NCI-H82 treated with DMSO at 0.1 percent for 48 hours (cell line): ENCODE measurements at regions not wholly inside any gene's neighbourhood (a gene's known extent, or its start where the extent isn't known, plus 50 kb on each side); places are given as distances from the start of the nearest gene placed in this dataset.
"Not testable (repeated sequence)": the region's sequence is repeated elsewhere in the genome, so short reads cannot be mapped to it uniquely, and the experiment has no call there.

Experiments
- DNase-seq: peaks from one replicate; lab custom pipeline; 2025; ENCODE audit not compliant: unreplicated experiment; lab: John Stamatoyannopoulos, UW

DNA sequence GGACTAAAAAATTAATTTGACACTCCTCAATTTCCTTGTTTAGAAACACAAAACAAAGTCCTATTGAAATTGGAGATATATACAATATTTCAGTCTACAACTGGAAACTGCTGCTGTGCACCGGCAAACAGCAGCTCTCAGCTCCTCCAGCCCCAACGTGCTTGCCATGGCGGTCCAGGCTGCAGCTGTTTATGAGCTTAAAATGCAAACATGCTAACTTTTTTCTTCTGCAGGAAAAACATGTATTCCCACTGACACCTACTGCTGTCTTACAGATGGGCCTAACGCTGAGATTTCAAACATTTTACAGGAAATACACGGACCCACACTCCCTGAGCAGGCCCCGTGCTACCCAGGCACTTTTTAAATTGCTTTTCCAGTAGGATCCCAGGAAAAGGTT, 195.5 kb downstream of the BCL11A start:
- DNase-seq: no peak

- DNase-seq: no peak
Measured at GRCh38 chr2:60356346-60356745, 197.1 kb downstream of the BCL11A start.

DNA sequence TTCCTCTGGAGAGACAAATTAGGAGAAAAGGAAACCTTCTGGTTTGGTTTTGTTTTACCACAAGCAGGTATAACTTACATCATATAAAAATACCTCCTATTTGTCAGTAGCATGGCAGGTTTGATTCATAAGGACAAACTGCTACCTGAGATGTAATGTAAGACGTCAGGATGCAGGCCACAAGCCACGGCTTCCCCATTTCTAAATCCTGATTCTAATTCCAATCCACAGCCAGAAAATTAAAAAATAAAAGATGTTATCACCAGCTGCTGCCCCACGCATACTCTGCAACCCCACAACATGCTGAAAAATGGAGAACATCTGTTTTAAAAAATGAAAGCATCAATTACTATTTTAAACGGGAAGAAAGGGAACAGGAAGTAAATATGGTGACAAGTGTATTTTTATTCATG, 197.6 kb downstream of the BCL11A start:
- no peak for DNase-seq

DNA sequence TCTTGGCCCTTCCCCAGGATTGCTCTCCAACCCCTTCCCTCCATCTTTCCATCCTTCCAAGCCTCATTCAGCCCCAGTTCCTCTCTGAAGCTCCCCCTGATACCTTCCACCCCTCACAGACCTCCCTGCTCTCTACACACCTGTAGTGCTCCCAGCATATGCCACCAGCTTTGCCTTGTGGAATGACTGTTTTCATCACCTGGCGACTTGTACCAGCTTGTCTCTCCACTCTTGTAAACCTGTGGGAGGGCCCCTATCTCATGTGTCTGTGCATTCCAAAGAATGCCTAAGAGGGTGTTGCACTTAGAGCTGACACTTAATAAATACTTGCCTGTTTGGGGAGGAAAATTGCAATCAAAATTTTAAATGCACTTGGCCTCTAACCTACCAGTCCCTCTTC, 198.7 kb downstream of the BCL11A start:
- DNase-seq: no peak

- DNase-seq: no peak
Measured at GRCh38 chr2:60353863-60354262, 199.6 kb downstream of the BCL11A start.

- DNase-seq: no peak
Measured at GRCh38 chr2:60353406-60353800, 200.1 kb downstream of the BCL11A start.

DNA sequence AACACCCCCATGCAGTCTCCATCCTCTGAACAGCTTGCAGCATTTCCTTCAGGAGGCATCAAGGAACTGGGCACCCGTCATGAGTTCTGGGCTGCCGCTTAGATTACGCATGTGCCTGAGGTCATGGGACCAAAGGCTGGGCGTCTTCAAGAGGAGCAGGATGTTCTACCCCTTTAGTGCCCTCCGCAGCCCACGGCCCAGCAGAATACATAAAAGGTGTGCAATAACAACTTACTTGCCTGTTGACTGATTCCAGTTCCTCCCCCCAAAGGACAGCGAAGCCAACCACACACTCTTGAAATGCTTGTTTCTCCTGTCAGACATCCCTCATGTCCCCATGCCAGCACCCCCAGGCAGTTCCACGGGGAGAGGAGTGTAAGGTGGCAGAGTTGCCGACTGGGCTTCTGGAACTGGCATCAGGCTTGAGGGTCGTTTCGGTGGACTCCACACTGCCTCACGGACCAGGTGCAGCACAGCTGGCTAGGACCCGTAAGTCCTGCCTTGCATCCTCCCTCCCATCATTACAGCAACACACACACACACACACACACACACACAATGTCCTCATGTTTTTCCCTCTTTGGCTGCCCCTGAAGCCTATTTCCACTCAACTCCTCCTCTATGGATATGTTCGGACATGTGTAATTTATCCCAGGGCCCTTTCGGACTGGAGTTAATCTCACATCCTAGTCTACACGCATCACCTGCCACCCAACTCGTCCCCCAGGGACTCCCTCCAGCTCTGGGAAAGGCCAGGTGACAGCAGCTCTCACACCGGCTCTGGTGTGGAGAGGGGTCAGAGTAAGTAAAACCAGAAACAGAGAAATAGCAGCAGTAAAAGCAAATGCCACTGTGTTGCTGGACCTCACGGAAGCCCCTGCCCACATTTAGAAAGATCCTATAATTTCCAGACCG, 200.7 kb downstream of the BCL11A start:
- DNase-seq: no peak

DNA sequence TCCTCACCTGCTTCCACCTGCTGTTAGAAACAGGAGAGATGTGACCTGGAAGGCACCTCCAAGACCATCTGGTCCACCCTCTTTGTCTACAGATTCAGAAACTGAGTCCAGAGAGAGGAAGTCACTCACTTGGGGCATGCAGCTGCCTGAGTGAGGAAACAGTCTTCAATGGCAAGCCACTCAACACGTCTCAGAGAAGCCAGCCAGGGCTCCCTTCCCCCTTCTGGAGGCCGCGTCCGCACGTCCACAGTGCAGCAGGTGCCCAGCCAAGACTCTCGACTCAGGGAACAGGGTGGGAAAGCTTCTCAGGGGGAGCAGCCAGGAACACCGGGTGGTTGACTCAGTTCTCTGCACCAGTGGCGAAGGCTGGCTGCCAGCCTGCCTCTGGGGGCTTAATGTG, 201.7 kb downstream of the BCL11A start:
- DNase-seq: no peak

DNA sequence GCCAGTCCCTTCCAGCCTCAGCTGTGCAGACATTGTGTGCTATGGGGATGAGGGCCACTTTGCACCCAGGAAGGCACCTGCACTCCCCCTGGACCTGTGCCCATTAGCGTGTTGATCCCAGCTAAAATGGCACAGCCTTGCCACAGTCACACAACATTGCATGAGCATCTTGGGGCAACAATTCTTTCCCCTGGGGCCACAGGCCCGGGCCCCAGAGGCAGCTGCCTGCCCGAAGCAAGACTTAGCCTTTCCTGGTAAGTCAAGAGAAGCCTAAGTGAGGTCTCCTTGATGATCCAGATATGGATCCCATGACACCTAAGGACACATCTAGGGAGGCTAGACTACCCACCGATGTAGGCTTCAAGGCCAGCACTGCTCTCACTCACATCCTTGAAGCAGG, 202.1 kb downstream of the BCL11A start:
- DNase-seq: no peak

GRCh38 chr2:60350791-60351190, 202.7 kb downstream of the BCL11A start:
- no peak for DNase-seq

DNA sequence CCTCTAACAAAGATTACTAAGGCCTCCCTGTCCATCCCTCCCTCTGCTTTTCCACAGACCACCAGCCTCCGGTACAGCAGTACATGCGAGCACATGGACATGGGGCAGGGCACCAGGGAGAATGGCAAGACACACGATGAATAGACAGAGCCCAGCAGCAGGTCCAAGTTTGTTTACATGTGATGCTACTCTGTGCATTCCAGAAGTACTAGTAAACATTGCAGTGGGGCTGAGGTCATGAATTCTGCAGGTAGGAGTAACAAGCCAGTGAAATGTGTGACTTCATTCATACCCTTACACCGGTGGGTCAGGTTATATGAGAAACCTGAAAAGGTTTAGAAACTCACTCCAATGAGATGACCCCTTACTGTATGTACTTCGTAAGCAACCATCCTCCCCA, 205.7 kb downstream of the BCL11A start:
- DNase-seq: no peak

DNA sequence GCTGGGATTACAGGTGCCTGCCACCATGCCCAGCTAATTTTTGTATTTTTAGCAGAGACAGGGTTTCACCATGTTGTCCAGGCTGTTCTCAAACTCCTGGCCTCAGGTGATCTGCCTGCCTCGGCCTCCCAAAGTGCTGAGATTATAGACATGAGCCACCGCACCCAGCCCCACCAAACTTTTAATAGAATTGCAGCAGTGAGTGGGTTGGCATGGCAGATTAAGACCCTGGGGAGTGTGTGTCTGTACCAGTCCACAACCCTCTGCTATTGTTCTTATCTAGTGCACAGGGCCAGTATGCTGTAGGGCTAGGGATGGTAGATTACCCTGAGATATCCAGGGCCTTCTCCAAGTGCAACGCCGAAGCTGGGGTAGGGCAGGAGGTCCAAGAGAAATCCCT, 211.0 kb downstream of the BCL11A start:
- not testable (repeated sequence) for DNase-seq

DNA sequence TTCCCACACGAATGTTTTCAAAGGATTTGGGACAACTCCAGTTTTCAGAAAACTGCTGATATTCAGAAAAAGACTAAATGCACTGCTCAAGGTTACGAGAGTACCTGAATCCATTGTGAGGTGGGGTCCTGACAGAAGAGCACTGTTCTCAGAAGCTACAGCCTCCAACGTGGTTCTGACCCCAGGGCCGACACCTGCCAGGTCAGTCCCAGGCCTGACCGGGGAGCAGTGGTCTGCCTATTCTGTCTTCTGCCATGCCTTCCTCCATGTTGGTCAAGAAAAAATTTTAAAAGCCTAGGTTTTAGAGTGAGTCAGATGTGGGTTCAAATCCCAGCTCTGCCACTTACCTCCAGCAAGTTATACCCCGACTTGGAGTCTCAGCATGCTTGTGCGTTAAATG, 212.3 kb downstream of the BCL11A start:
- DNase-seq: no peak

DNA sequence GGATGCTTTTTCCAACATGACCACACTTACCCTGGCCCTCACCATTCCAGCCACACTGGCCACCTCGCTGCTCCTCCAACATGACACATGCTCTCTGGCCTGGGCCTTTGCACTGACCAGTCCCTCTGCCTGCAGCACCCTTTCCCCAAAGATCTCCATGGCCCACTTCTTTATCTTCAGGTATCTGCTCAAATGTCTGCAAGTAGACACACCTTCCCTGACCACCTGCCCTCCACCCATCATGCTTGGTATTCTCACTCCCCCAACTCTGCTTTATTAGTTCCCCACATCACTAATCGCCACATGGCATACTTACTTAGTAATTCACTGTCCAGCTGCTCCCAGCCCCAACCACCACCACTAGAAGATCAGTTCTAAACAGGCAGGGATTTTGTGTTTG, 214.2 kb downstream of the BCL11A start:
- DNase-seq: no peak

GRCh38 chr2:60337142-60337497, 216.3 kb downstream of the BCL11A start:
- no peak for DNase-seq

- DNase-seq: no peak
Measured at GRCh38 chr2:60336442-60337141, 216.9 kb downstream of the BCL11A start.

- DNase-seq: no peak
Measured at GRCh38 chr2:60335533-60336237, 217.8 kb downstream of the BCL11A start.

DNA sequence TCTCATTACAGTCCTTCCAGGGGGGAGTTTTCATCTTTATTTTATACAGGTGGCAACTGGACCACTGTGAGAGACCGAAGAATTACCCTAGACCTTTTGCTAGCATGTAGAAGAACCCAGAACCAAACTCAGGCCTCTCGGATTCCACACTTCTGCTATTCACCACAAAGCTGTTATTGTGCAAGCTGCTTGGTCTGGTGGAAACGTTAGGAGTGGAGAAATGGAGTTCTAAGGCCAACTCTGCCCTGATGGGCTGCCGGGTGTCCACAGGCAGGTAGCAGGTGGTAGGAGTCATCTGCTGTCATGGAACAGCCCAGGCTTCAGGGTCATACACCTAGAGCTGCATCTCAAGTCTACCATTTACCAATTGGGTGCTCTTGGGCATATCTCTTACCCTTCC, 218.8 kb downstream of the BCL11A start:
- no peak for DNase-seq

DNA sequence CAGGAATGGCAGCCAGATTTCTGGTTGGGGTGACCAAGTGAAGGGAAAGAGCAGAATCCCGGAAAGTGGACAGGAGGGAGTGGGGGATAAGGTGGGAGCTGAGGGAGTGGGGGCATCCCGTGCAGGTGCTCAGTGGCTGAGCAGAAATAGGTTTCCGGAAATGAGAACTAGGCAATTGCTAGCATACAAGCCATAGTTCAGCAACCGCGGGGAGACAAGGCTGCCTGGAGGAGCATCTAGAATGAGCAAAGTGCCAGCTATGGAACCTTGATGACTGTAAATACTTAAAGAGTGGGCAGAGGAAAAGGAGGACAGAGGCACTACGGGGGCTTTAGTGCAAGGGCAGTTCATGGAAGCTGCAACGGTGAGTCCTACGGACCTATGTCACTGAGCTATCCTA, 220.2 kb downstream of the BCL11A start:
- DNase-seq: no peak

- no peak for DNase-seq
Measured at GRCh38 chr2:60331115-60331809, 222.2 kb downstream of the BCL11A start.

- DNase-seq: no peak
Measured at GRCh38 chr2:60329225-60329624, 224.2 kb downstream of the BCL11A start.
